OCI-LY1 (cell line): ENCODE measurements at regions not wholly inside any gene's neighbourhood (a gene's known extent, or its start where the extent isn't known, plus 50 kb on each side); places are given as distances from the start of the nearest gene placed in this dataset.

ENCODE experiments used
- H2AFZ ChIP-seq: fragments of 200-600 bp; sonication (generic), shearing (Covaris generic); 2 replicates; pipeline ENCODE4 v1.6.0; 2014; ENCODE audit warnings: antibody characterized with exemption, mild to moderate bottlenecking, low read length
- H3F3A ChIP-seq: fragments of 200-600 bp; sonication (generic), shearing (Covaris generic); 2 replicates; pipeline ENCODE4 v1.6.0; 2014; ENCODE audit warnings: mild to moderate bottlenecking, antibody characterized with exemption, low read length, moderate library complexity; ENCODE audit not compliant: insufficient read depth
- H3K27ac ChIP-seq: fragments of 200-600 bp; sonication (generic); 2 replicates; pipeline ENCODE4 v1.5.1; 2014; ENCODE audit warnings: low read length, mixed run types, mild to moderate bottlenecking, low read depth; ENCODE audit not compliant: poor library complexity, severe bottlenecking
- H3K27me3 ChIP-seq: fragments of 200-600 bp; sonication (generic); 2 replicates; pipeline ENCODE4 v1.6.0; 2014; ENCODE audit warnings: antibody characterized with exemption, mild to moderate bottlenecking, low read length, moderate library complexity; ENCODE audit not compliant: insufficient read depth
- H3K36me3 ChIP-seq: fragments of 200-600 bp; sonication (generic); 2 replicates; pipeline ENCODE4 v1.6.1; 2014; ENCODE audit warnings: mild to moderate bottlenecking, antibody characterized with exemption, low read length, moderate library complexity, mixed read lengths; ENCODE audit not compliant: insufficient read depth
- H3K4me1 ChIP-seq: fragments of 200-600 bp; sonication (generic); 2 replicates; pipeline ENCODE4 v1.5.1; 2014; ENCODE audit warnings: mild to moderate bottlenecking, low read length, moderate library complexity; ENCODE audit not compliant: insufficient read depth, severe bottlenecking
- H3K4me2 ChIP-seq: fragments of 200-600 bp; sonication (generic), shearing (Covaris generic); 2 replicates; pipeline ENCODE4 v1.6.1; 2014; ENCODE audit warnings: low read length
- H3K4me3 ChIP-seq: fragments of 200-600 bp; sonication (generic); 2 replicates; pipeline ENCODE4 v1.5.1; 2014; ENCODE audit warnings: low read length, low read depth, mild to moderate bottlenecking, mixed read lengths; ENCODE audit not compliant: poor library complexity, severe bottlenecking
- H3K79me2 ChIP-seq: fragments of 200-600 bp; shearing (Covaris generic); 2 replicates; pipeline ENCODE4 v1.6.1; 2016; ENCODE audit warnings: mixed run types, low read length, mixed read lengths; ENCODE audit not compliant: insufficient read depth
- H3K9ac ChIP-seq: fragments of 200-600 bp; sonication (generic), shearing (Covaris generic); 2 replicates; pipeline ENCODE4 v1.6.1; 2014; ENCODE audit warnings: mild to moderate bottlenecking, low read length, mixed read lengths
- H3K9me2 ChIP-seq: fragments of 200-600 bp; sonication (generic), shearing (Covaris generic); 2 replicates; pipeline ENCODE4 v1.6.1; 2014; ENCODE audit warnings: low read depth, mild to moderate bottlenecking, low read length, mixed read lengths
- H3K9me3 ChIP-seq: fragments of 200-600 bp; shearing (Covaris generic); 2 replicates; pipeline ENCODE4 v1.6.1; 2014; ENCODE audit warnings: low read length, mixed read lengths
- H4K20me1 ChIP-seq: fragments of 200-600 bp; sonication (generic), shearing (Covaris generic); 2 replicates; pipeline ENCODE4 v1.6.0; 2016; ENCODE audit warnings: mild to moderate bottlenecking, low read length; ENCODE audit not compliant: insufficient read depth
- EZH2 ChIP-seq: fragments of 200-600 bp; sonication (generic), shearing (Covaris generic); IDR thresholded peaks from 2 replicates; pipeline ENCODE4 v1.8.0; 2017; ENCODE audit warnings: borderline replicate concordance, mixed run types, mild to moderate bottlenecking, antibody characterized with exemption, low read length, moderate library complexity, mixed read lengths
- TF ChIP-seq, protein P1 (sequence below): fragments of 200-600 bp; sonication (generic), shearing (Covaris generic); IDR thresholded peaks from 2 replicates; pipeline ENCODE4 v1.5.1; 2017; ENCODE audit warnings: mild to moderate bottlenecking, antibody characterized with exemption, low read length, moderate library complexity, mixed read lengths

DNA sequence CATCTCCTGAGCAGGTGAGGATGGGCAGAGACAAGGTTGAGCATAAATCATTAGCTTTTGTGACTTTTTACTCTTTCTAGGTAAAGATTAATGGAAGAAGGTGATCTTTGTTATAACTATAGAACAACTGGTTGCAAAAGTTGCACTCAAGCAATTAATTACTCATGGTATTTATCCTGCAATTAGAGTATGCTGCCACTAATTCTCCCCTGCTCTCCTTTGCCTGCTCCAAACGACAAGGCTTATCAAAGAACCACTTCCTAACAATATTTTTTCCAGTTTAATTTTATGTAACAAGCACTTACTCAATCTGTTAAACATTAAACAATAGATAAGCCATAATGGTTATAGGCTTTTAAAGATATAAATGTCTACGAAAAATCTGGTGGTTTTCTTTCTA lies 189.9 kb upstream of the PELI2 start:
- H3K36me3 ChIP-seq: no peaks in the 10 kb centered on the region

DNA sequence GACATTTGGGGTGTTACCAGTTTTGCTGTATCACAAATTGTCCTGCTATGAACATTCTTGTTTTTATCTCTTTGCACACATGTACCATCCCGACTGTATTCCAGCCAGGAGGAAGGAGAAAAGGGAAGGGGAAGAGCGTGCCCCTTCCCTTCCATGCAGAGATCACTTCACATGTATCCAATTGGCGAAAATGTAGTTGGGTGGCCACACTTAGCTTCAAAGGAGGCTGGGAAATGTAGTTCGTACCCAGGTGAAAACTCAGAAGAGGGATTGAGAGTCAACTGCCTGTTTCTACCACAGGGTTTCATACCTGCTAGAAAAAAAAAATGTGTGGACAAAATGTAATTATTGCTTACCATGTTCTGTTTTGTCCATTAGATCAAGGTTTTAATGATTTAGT lies 189.1 kb upstream of the PELI2 start:
- H4K20me1 ChIP-seq: no peaks in the 10 kb centered on the region
- no peaks in the 10 kb centered on the region for H3F3A ChIP-seq
- H3K27ac ChIP-seq: no peak overlapping the region
- TF ChIP-seq, protein P1, sequence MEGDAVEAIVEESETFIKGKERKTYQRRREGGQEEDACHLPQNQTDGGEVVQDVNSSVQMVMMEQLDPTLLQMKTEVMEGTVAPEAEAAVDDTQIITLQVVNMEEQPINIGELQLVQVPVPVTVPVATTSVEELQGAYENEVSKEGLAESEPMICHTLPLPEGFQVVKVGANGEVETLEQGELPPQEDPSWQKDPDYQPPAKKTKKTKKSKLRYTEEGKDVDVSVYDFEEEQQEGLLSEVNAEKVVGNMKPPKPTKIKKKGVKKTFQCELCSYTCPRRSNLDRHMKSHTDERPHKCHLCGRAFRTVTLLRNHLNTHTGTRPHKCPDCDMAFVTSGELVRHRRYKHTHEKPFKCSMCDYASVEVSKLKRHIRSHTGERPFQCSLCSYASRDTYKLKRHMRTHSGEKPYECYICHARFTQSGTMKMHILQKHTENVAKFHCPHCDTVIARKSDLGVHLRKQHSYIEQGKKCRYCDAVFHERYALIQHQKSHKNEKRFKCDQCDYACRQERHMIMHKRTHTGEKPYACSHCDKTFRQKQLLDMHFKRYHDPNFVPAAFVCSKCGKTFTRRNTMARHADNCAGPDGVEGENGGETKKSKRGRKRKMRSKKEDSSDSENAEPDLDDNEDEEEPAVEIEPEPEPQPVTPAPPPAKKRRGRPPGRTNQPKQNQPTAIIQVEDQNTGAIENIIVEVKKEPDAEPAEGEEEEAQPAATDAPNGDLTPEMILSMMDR: no peak
- TF ChIP-seq EZH2: no peak
- no peaks in the 10 kb centered on the region for H3K79me2 ChIP-seq
- H3K4me3 ChIP-seq: no peak overlapping the region
- no peak overlapping the region for H3K4me2 ChIP-seq
- no peaks in the 10 kb centered on the region for H3K4me1 ChIP-seq
- H2AFZ ChIP-seq: no peak overlapping the region
- H3K9me2 ChIP-seq: no peaks in the 10 kb centered on the region
- H3K27me3 ChIP-seq: no peaks in the 10 kb centered on the region
- H3K9ac ChIP-seq: no peak overlapping the region
- no peaks in the 10 kb centered on the region for H3K36me3 ChIP-seq
- H3K9me3 ChIP-seq: no peaks in the 10 kb centered on the region

More for the DNA sequence above, 189.9 kb upstream of the PELI2 start:
- Histone ChIP-seq H3K9ac (no peak overlapping the region), H3K27me3 (no peaks in the 10 kb centered on the region), H3K9me2 (no peaks in the 10 kb centered on the region), H3K4me3 (no peak overlapping the region), H3K79me2 (no peaks in the 10 kb centered on the region), H3K27ac (no peak overlapping the region), H3K4me2 (no peak overlapping the region), H4K20me1 (no peaks in the 10 kb centered on the region), H3F3A (no peaks in the 10 kb centered on the region), H3K4me1 (no peaks in the 10 kb centered on the region), H2AFZ (no peak overlapping the region), H3K9me3 (no peaks in the 10 kb centered on the region)
- TF ChIP-seq, protein P1: no peak
- no peak for TF ChIP-seq EZH2

DNA sequence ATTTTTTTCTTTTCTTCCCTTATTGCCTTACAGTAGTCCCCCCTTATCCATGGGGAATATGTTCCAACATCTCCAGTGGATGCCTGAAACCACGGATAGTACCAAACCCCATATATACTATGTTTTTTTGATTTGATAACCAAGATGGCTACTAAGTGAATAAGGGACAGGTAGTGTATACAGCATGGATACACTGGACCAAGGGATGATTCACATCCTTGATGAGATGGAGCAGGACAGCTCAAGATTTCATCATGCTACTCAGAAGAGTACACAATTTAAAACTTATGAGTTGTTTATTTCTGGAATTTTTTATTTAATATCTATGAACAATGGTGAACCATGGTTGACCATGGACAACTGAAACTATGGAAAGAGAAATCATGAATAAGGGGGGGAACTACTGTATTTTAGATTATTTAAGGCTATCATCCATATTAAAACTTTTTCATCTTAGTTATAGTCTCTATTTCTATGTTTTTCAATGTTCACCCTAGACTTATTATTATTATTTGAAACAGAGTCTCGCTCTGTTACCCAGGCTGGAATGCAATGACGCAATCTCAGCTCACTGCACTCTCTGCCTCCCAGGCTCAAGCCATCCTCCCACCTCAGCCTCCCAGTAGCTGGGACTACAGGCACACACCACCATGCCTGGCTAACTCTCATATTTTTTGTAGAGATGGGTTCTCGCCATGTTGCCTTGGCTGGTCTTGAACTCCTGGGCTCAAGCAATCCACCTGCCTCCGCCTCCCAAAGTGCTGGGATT lies 188.0 kb upstream of the PELI2 start:
- Histone ChIP-seq H3K4me2 (no peak overlapping the region), H3K9me2 (no peaks in the 10 kb centered on the region), H4K20me1 (no peaks in the 10 kb centered on the region), H3K27ac (no peak overlapping the region), H3K9ac (no peak overlapping the region), H3K79me2 (no peaks in the 10 kb centered on the region), H3K4me3 (no peak overlapping the region), H3K4me1 (no peaks in the 10 kb centered on the region), H3K36me3 (no peaks in the 10 kb centered on the region), H3K9me3 (no peaks in the 10 kb centered on the region), H3K27me3 (no peaks in the 10 kb centered on the region), H2AFZ (no peak overlapping the region), H3F3A (no peaks in the 10 kb centered on the region)
- TF ChIP-seq EZH2: no peak
- TF ChIP-seq, protein P1: no peak
